ENCODE measurements at regions not wholly inside any gene's neighbourhood (a gene's known extent, or its start where the extent isn't known, plus 50 kb on each side); places are given as distances from the start of the nearest gene placed in this dataset.

DNA sequence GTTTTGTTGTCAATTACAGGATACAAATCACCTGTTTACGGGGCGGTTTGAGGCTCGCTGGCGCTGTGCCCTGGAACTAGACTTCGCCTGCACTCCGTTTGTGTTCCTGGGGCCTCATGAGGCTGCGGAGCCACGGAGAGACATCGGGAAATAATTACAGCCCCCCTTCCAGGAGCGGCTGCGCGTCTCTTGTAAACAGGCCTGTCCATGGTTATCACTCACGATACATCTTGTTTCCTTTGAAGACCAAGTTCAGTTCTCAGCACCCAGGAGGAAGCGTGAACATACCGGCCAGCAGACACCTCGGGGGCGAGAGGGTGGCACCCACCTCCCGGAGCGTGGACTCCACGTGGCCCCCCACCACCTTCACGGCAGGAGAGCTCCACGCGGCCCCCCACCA lies 297.1 kb upstream of the IRX4 start:
- TF ChIP-seq, protein P1, sequence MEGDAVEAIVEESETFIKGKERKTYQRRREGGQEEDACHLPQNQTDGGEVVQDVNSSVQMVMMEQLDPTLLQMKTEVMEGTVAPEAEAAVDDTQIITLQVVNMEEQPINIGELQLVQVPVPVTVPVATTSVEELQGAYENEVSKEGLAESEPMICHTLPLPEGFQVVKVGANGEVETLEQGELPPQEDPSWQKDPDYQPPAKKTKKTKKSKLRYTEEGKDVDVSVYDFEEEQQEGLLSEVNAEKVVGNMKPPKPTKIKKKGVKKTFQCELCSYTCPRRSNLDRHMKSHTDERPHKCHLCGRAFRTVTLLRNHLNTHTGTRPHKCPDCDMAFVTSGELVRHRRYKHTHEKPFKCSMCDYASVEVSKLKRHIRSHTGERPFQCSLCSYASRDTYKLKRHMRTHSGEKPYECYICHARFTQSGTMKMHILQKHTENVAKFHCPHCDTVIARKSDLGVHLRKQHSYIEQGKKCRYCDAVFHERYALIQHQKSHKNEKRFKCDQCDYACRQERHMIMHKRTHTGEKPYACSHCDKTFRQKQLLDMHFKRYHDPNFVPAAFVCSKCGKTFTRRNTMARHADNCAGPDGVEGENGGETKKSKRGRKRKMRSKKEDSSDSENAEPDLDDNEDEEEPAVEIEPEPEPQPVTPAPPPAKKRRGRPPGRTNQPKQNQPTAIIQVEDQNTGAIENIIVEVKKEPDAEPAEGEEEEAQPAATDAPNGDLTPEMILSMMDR (IDR thresholded peaks at IDR 0.05; ENCODE audit: low read length), result no peak
- TF ChIP-seq EZH2 (optimal IDR thresholded peaks at IDR 0.05; ENCODE audit: low read depth, low read length), result no peak
